Ovary (tissue), 7 donors: ENCODE measurements at regions not wholly inside any gene's neighbourhood (a gene's known extent, or its start where the extent isn't known, plus 50 kb on each side); places are given as distances from the start of the nearest gene placed in this dataset.

Experiments used
- DNase-seq, 5 donors: peaks; one replicate each; pipeline ENCODE4 v3.0.0-alpha.2; 2019 to 2020
- H3K27ac ChIP-seq, 2 donors: fragments of 200-600 bp; one replicate each; pipeline versions ENCODE4 v1.5.1 to v1.8.0; 2019 to 2022
- H3K27me3 ChIP-seq: fragments of 200-600 bp; one replicate; pipeline ENCODE4 v1.8.0; 2022
- H3K36me3 ChIP-seq: fragments of 200-600 bp; sonication (generic); one replicate; pipeline ENCODE4 v1.5.1; 2019
- H3K4me1 ChIP-seq: one replicate; pipeline ENCODE4 v1.8.1; 2013; ENCODE audit warnings: mild to moderate bottlenecking, moderate library complexity; ENCODE audit not compliant: insufficient read depth
- H3K4me3 ChIP-seq: fragments of 200-600 bp; sonication (generic); one replicate; pipeline ENCODE4 v1.5.1; 2017
- H3K9me3 ChIP-seq, 2 donors: fragments of 200-600 bp in 1 of 2; sonication (generic) in 1 of 2; one replicate each; pipeline versions ENCODE4 v1.5.1 to v1.8.1; 2013 to 2019; ENCODE audit warnings: mild to moderate bottlenecking in 1 of 2, moderate library complexity in 1 of 2
- CTCF ChIP-seq, 3 donors: fragments of 450-650 bp in 2 of 3; fragments of 200-600 bp in 1 of 3; IDR thresholded peaks; one replicate each; pipeline versions ENCODE4 v1.5.1 to v1.8.0; 2016 to 2022; ENCODE audit warnings: antibody characterized with exemption in 3 of 3, mild to moderate bottlenecking in 1 of 3
- EP300 ChIP-seq: sonication (generic); formaldehyde crosslinking; IDR thresholded peaks from one replicate; pipeline ENCODE4 v1.6.1; 2017; ENCODE audit warnings: antibody characterized with exemption
- POLR2A ChIP-seq: fragments of 450-650 bp; IDR thresholded peaks from one replicate; pipeline ENCODE4 v1.6.1; 2017; ENCODE audit warnings: antibody characterized with exemption, mild to moderate bottlenecking, moderate library complexity
- WGBS, 3 donors: extraction: QIAGEN DNeasy Blood & Tissue Kit in 1 of 3; methylation state at CpG; one replicate each; pipeline versions ENCODE4 v1.1.5 to v1.1.7; 2013 to 2017; 5-methylcytosine and 5-hydroxymethylcytosine counted together
- intact Hi-C, 4 donors: fragments of 100-400 bp; cut with DNase I; formaldehyde crosslinking; loops; one replicate each; pipeline versions ENCODE4 v1.11.0 to v1.15.1; 2022 to 2023
- donor health status: DM: no; HTN: no; CAD: no; lungs with moderate emphysema.
- donor health status: DM: no; HTN: no; CAD: no.
- donor health status: Bipolar disorder and iron deficiency.
- donor health status: DM: no; HTN: no; CAD: no.
- donor health status: DM: yes; HTN: yes; CAD: no.

- no peak overlapping the region for H3K4me3 ChIP-seq
- no peak for DNase-seq
- WGBS, 3 donors = 77 to 83% (median 79%) methylated on average over 2 of the region's 2 CpGs
- no peak overlapping the region for H3K27ac ChIP-seq
- H3K4me1 ChIP-seq = no peaks in the 10 kb centered on the region
- TF ChIP-seq CTCF (IDR thresholded peaks at IDR 0.05) = no peak
- H3K9me3 ChIP-seq = no peaks in the 10 kb centered on the region
- no peaks in the 10 kb centered on the region for H3K27me3 ChIP-seq
- H3K36me3 ChIP-seq = no peaks in the 10 kb centered on the region
- intact Hi-C loops = no loop called here
These were observed 65.9 kb downstream of the PHLDA1 start for GRCh38 chr12:75965661-75966060.

GRCh38 chr12:75964150-75964549 is 67.4 kb downstream of the PHLDA1 start:
- DNase-seq = no peak
- Histone ChIP-seq H3K27ac (no peak overlapping the region), H3K4me1 (no peaks in the 10 kb centered on the region), H3K4me3 (no peak overlapping the region), H3K27me3 (no peaks in the 10 kb centered on the region), H3K9me3 (no peaks in the 10 kb centered on the region), H3K36me3 (no peaks in the 10 kb centered on the region)
- TF ChIP-seq CTCF (IDR thresholded peaks at IDR 0.05) = no peak
- no peak for TF ChIP-seq POLR2A
- intact Hi-C loops = no loop called here
- WGBS, 3 donors = 73 to 85% (median 81%) methylated on average over 1 of the region's 1 CpG

GRCh38 chr12:75961878-75962277 is 69.7 kb downstream of the PHLDA1 start:
- intact Hi-C loops = no loop called here
- no peaks in the 10 kb centered on the region for H3K4me1 ChIP-seq
- no peaks in the 10 kb centered on the region for H3K27me3 ChIP-seq
- WGBS, 3 donors = 93 to 99% (median 97%) methylated on average over 4 of the region's 4 CpGs
- no peak for TF ChIP-seq POLR2A
- TF ChIP-seq EP300 = no peak
- no peak for TF ChIP-seq CTCF (IDR thresholded peaks at IDR 0.05)
- H3K27ac ChIP-seq = no peak overlapping the region
- no peak for DNase-seq
- no peaks in the 10 kb centered on the region for H3K9me3 ChIP-seq
- H3K36me3 ChIP-seq = no peaks in the 10 kb centered on the region
- no peak overlapping the region for H3K4me3 ChIP-seq

GRCh38 chr12:75960954-75961661 is 70.5 kb downstream of the PHLDA1 start:
- intact Hi-C loops = no loop called here
- WGBS, 3 donors = 95 to 96% (median 96%) methylated on average over 6 of the region's 6 CpGs
- Histone ChIP-seq H3K36me3 (no peaks in the 10 kb centered on the region), H3K9me3 (no peaks in the 10 kb centered on the region), H3K27ac (no peak overlapping the region), H3K27me3 (no peaks in the 10 kb centered on the region), H3K4me3 (no peak overlapping the region), H3K4me1 (no peaks in the 10 kb centered on the region)
- TF ChIP-seq CTCF (IDR thresholded peaks at IDR 0.05) (no peak), EP300 (no peak), POLR2A (no peak)
- no peak for DNase-seq
